HCT116 (cell line): ENCODE measurements at regions not wholly inside any gene's neighbourhood (a gene's known extent, or its start where the extent isn't known, plus 50 kb on each side); places are given as distances from the start of the nearest gene placed in this dataset.

Source experiments
- ATAC-seq: fragments of 200-7000 bp; cut with Tn5 transposase; 2 replicates; pipeline ENCODE4 v1.9.1; 2020; ENCODE audit warnings: mild to moderate bottlenecking, moderate library complexity
- BruUV-seq: library from RNA; stranded (reverse); fragments of 400-500 nt; replicated peaks from 2 replicates; lab custom pipeline; 2021; lab: Mats Ljungman, UMichigan
- CTCF ChIA-PET: fragments of 300-600 bp; sonication (Branson Sonifier 250); formaldehyde crosslinking; loops from one replicate; lab custom pipeline; 2021; ENCODE audit warnings: antibody characterized with exemption; lab: Charles Lee
- POLR2A ChIA-PET: fragments of 300-600, 350-600 bp; sonication (Branson Sonifier 250); formaldehyde crosslinking; loops from one replicate; lab custom pipeline; 2021; ENCODE audit warnings: antibody characterized with exemption; lab: Charles Lee
- RAD21 ChIA-PET, 2 experiments: fragments of 300-600 bp; sonication (Branson Sonifier 250); formaldehyde crosslinking; loops; one replicate each; lab custom pipeline; 2023; ENCODE audit warnings: low total read pairs in 2 of 2; ENCODE audit not compliant: uncharacterized antibody in 2 of 2, unreplicated experiment in 2 of 2, low non-redundant PET in 1 of 2; lab: Charles Lee
- DNase-seq: peaks from one replicate; pipeline ENCODE4 v3.0.0-alpha.2; 2010; ENCODE audit warnings: low read depth, low spot score
- H2AFZ ChIP-seq: fragments of 200-600 bp; shearing (Covaris generic), sonication (generic); 2 replicates; pipeline ENCODE4 v1.6.1; 2017; ENCODE audit warnings: low read depth, mixed run types, mixed read lengths, antibody characterized with exemption, low read length; ENCODE audit not compliant: poor library complexity, severe bottlenecking
- H3K27ac ChIP-seq: 2 replicates; pipeline ENCODE4 v1.5.1; 2012; ENCODE audit warnings: low read depth, low read length
- H3K27me3 ChIP-seq: fragments of 200-600 bp; sonication (generic); 2 replicates; pipeline ENCODE4 v1.6.1; 2016; ENCODE audit warnings: mixed run types, low read length, mixed read lengths; ENCODE audit not compliant: insufficient read depth
- H3K36me3 ChIP-seq, 2 experiments: fragments of 200-500 bp in 1 of 2; fragments of 200-600 bp in 1 of 2; sonication (Bioruptor generic) in 1 of 2; sonication (generic) in 1 of 2; 2 replicates each; pipeline versions ENCODE4 v1.5.1 to v1.6.1; 2014 to 2016; ENCODE audit warnings: low read length in 2 of 2, inconsistent platforms in 1 of 2, mixed read lengths in 1 of 2, mixed run types in 1 of 2; ENCODE audit not compliant: insufficient read depth in 2 of 2, control insufficient read depth in 1 of 2
- H3K4me1 ChIP-seq, 2 experiments: fragments of 200-600 bp in 1 of 2; sonication (generic) in 1 of 2; 2 replicates each; pipeline versions ENCODE4 v1.5.1 to v1.6.1; 2012 to 2017; ENCODE audit warnings: low read length in 2 of 2, inconsistent platforms in 1 of 2, mild to moderate bottlenecking in 1 of 2, mixed read lengths in 1 of 2, mixed run types in 1 of 2, moderate library complexity in 1 of 2; ENCODE audit not compliant: insufficient read depth in 2 of 2, control insufficient read depth in 1 of 2
- H3K4me2 ChIP-seq: fragments of 200-600 bp; sonication (generic); 2 replicates; pipeline ENCODE4 v1.6.1; 2017; ENCODE audit warnings: mixed run types, low read length, mixed read lengths
- H3K4me3 ChIP-seq, 2 experiments: fragments of 200-600 bp in 1 of 2; sonication (generic) in 1 of 2; replicated peaks in 1 of 2; 2 replicates each; pipeline ENCODE4 v1.5.1; 2011 to 2016; ENCODE audit warnings: low read length in 2 of 2, control low read depth in 1 of 2, low read depth in 1 of 2, mild to moderate bottlenecking in 1 of 2, mixed read lengths in 1 of 2, mixed run types in 1 of 2
- H3K79me2 ChIP-seq: fragments of 200-600 bp; sonication (generic); 2 replicates; pipeline ENCODE4 v1.6.1; 2017; ENCODE audit warnings: mild to moderate bottlenecking, mixed run types, low read length, moderate library complexity, mixed read lengths; ENCODE audit not compliant: insufficient read depth
- H3K9ac ChIP-seq: fragments of 200-600 bp; sonication (generic); 2 replicates; pipeline ENCODE4 v1.6.1; 2016; ENCODE audit warnings: low read length, mixed read lengths
- H3K9me2 ChIP-seq: fragments of 200-600 bp; sonication (generic), shearing (Covaris generic); 2 replicates; pipeline ENCODE4 v1.6.1; 2017; ENCODE audit warnings: mixed run types, mild to moderate bottlenecking, moderate library complexity; ENCODE audit not compliant: insufficient read depth
- H3K9me3 ChIP-seq, 2 experiments: fragments of 200-500 bp in 1 of 2; fragments of 200-600 bp in 1 of 2; sonication (Bioruptor generic) in 1 of 2; sonication (generic) in 1 of 2; 2 replicates each; pipeline ENCODE4 v1.6.1; 2014 to 2017; ENCODE audit warnings: low read length in 2 of 2, mixed read lengths in 2 of 2, inconsistent platforms in 1 of 2, low read depth in 1 of 2, mild to moderate bottlenecking in 1 of 2, mixed run types in 1 of 2, moderate library complexity in 1 of 2; ENCODE audit not compliant: control insufficient read depth in 1 of 2, insufficient read depth in 1 of 2
- H4K20me1 ChIP-seq: fragments of 200-600 bp; sonication (generic), shearing (Covaris generic); 2 replicates; pipeline ENCODE4 v1.6.1; 2017; ENCODE audit warnings: mixed run types, mild to moderate bottlenecking, moderate library complexity; ENCODE audit not compliant: insufficient read depth
- CBX3 ChIP-seq: IDR thresholded peaks from 2 replicates; pipeline ENCODE4 v1.6.1; 2012; ENCODE audit warnings: low read depth
- EGR1 ChIP-seq: IDR thresholded peaks from 2 replicates; pipeline ENCODE4 v1.6.1; 2012; ENCODE audit warnings: low read depth
- EZH2phosphoT487 ChIP-seq: fragments of 200-600 bp; IDR thresholded peaks from 2 replicates; pipeline ENCODE4 v1.6.1; 2018; ENCODE audit warnings: antibody characterized with exemption, borderline replicate concordance
- POLR2A ChIP-seq: IDR thresholded peaks from 2 replicates; pipeline ENCODE4 v1.7.0; 2011; ENCODE audit warnings: borderline replicate concordance; ENCODE audit not compliant: insufficient read depth, insufficient read length; ENCODE audit errors: extremely low read depth
- SP1 ChIP-seq: IDR thresholded peaks from 2 replicates; pipeline ENCODE4 v1.6.1; 2012; ENCODE audit warnings: low read depth
- TCF7L2 ChIP-seq: IDR thresholded peaks from 2 replicates; pipeline ENCODE4 v1.7.0; 2011; ENCODE audit warnings: borderline replicate concordance, inconsistent platforms; ENCODE audit not compliant: insufficient read depth, insufficient read length; ENCODE audit errors: extremely low read depth
- YY1 ChIP-seq: IDR thresholded peaks from 2 replicates; pipeline ENCODE4 v1.6.1; 2011; ENCODE audit warnings: low read length, low read depth, moderate library complexity, mild to moderate bottlenecking; ENCODE audit not compliant: insufficient replicate concordance; ENCODE audit errors: extremely low read depth
- intact Hi-C: fragments of 100-400 bp; cut with micrococcal nuclease; formaldehyde crosslinking; loops from 2 replicates; pipeline ENCODE4 v1.10.0; 2022
- TF ChIP-seq, protein P1 (sequence below): IDR thresholded peaks from 2 replicates; pipeline ENCODE4 v1.6.1; 2011; ENCODE audit warnings: mild to moderate bottlenecking, low read length, moderate library complexity; ENCODE audit not compliant: insufficient replicate concordance; ENCODE audit errors: extremely low read depth
- TF ChIP-seq, protein P2 (sequence below), 3 experiments: fragments of 200-600 bp in 1 of 3; sonication (generic) in 1 of 3; IDR thresholded peaks in 2 of 3; conservative IDR thresholded peaks in 1 of 3; 2 replicates each; pipeline ENCODE4 v1.5.1; 2012 to 2017; ENCODE audit warnings: low read depth in 2 of 3, low read length in 2 of 3, antibody characterized with exemption in 1 of 3, borderline replicate concordance in 1 of 3, control low read depth in 1 of 3, mild to moderate bottlenecking in 1 of 3, mixed read lengths in 1 of 3, mixed run types in 1 of 3, moderate library complexity in 1 of 3; ENCODE audit not compliant: insufficient read depth in 1 of 3

DNA sequence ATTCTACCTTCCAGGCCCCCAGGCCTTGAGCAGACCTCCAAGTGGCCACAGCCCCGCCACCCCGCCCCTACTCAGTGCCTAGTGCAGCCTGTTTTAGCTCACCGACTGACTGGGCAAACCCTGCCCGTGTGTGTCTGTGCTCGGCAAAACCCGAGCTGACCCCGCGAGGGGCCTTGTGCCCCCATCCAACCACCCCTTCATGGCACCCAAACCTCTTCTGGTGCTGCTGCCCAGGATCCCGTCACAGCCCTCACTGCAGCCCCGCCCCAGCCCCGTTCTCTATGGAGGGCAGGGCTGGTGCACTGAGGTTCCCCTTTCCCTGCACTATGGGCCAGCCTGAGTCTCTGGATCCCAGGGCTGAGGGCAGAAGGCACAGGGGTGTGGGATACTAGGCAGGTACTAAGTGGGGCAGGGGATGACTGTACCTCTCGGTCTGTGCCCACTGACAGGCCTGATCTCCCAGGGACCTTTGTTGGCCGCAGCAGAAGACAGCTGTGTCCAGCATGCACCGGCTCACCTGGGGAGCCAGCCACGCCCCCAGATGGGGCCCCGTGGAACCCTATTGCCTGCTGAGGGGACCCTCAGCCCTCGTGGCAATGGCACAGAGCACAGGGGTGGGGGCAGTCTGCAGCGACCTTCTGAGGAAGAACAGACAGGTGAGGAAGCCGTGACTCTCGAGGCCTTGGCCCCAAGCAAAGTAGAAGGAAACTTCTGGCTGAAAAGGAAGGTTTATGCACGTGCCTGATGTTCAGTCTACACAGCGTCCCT, 69.9 kb upstream of the OTOS start:
- intact Hi-C loops = no loop called here
- Histone ChIP-seq H3K4me3 (no peak overlapping the region), H3K36me3 (no peaks in the 10 kb centered on the region), H3K4me1 (peaks cover 0 to 5% of the 10 kb centered on the region in 2 experiments; a peak in 1 of 4 replicates), H4K20me1 (no peaks in the 10 kb centered on the region), H3K27ac (no peak overlapping the region), H3K4me2 (no peak overlapping the region), H3K9ac (no peak overlapping the region), H2AFZ (no peak overlapping the region), H3K27me3 (no peaks in the 10 kb centered on the region), H3K79me2 (no peaks in the 10 kb centered on the region), H3K9me3 (no peaks in the 10 kb centered on the region; a peak in 1 of 4 replicates), H3K9me2 (no peaks in the 10 kb centered on the region)
- no peak for TF ChIP-seq EZH2phosphoT487
- no peak for TF ChIP-seq EGR1
- TF ChIP-seq, protein P1, sequence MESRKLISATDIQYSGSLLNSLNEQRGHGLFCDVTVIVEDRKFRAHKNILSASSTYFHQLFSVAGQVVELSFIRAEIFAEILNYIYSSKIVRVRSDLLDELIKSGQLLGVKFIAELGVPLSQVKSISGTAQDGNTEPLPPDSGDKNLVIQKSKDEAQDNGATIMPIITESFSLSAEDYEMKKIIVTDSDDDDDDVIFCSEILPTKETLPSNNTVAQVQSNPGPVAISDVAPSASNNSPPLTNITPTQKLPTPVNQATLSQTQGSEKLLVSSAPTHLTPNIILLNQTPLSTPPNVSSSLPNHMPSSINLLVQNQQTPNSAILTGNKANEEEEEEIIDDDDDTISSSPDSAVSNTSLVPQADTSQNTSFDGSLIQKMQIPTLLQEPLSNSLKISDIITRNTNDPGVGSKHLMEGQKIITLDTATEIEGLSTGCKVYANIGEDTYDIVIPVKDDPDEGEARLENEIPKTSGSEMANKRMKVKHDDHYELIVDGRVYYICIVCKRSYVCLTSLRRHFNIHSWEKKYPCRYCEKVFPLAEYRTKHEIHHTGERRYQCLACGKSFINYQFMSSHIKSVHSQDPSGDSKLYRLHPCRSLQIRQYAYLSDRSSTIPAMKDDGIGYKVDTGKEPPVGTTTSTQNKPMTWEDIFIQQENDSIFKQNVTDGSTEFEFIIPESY = no peak
- no peak for TF ChIP-seq TCF7L2
- no peak for TF ChIP-seq YY1
- TF ChIP-seq, protein P2, sequence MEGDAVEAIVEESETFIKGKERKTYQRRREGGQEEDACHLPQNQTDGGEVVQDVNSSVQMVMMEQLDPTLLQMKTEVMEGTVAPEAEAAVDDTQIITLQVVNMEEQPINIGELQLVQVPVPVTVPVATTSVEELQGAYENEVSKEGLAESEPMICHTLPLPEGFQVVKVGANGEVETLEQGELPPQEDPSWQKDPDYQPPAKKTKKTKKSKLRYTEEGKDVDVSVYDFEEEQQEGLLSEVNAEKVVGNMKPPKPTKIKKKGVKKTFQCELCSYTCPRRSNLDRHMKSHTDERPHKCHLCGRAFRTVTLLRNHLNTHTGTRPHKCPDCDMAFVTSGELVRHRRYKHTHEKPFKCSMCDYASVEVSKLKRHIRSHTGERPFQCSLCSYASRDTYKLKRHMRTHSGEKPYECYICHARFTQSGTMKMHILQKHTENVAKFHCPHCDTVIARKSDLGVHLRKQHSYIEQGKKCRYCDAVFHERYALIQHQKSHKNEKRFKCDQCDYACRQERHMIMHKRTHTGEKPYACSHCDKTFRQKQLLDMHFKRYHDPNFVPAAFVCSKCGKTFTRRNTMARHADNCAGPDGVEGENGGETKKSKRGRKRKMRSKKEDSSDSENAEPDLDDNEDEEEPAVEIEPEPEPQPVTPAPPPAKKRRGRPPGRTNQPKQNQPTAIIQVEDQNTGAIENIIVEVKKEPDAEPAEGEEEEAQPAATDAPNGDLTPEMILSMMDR (IDR thresholded peaks at IDR 0.05 in 2 of 3, conservative IDR thresholded peaks at IDR 0.05 in 1 of 3; ENCODE audit: borderline replicate concordance in 1 of 3, insufficient read depth in 1 of 3, low read depth in 2 of 3, low read length in 2 of 3) = no peak
- no peak for TF ChIP-seq CBX3
- no peak for TF ChIP-seq SP1
- no peak for TF ChIP-seq POLR2A
- BruUV-seq = no TSS peak
- no peak for DNase-seq
- CTCF ChIA-PET = no interaction called here
- no peak for ATAC-seq
- POLR2A ChIA-PET = no interaction called here
- RAD21 ChIA-PET = no interaction called here
